GM18505 (cell line): ENCODE measurements at regions not wholly inside any gene's neighbourhood (a gene's known extent, or its start where the extent isn't known, plus 50 kb on each side); places are given as distances from the start of the nearest gene placed in this dataset.

ENCODE experiments used
- ATAC-seq: cut with Tn5 transposase; IDR thresholded peaks from one replicate; pipeline ENCODE4 v1.9.1; 2021; ENCODE audit not compliant: unreplicated experiment
- POLR2A ChIP-seq: IDR thresholded peaks from 4 replicates; pipeline ENCODE4 v1.6.1; 2011; ENCODE audit warnings: borderline replicate concordance; ENCODE audit not compliant: insufficient read depth, insufficient read length; ENCODE audit errors: extremely low read depth

- no peak for TF ChIP-seq POLR2A
- no peak for ATAC-seq
Measured at GRCh38 chr9:119801311-119801710, 432.1 kb upstream of the BRINP1 start.

- ATAC-seq = no peak
Measured at GRCh38 chr9:119795395-119795794, 426.2 kb upstream of the BRINP1 start.

GRCh38 chr9:119794836-119795235 is 425.6 kb upstream of the BRINP1 start:
- TF ChIP-seq POLR2A = no peak
- ATAC-seq = no peak

More at GRCh38 chr9:119795395-119795794, 426.2 kb upstream of the BRINP1 start:
- no peak for TF ChIP-seq POLR2A

- no peak for ATAC-seq
Measured at GRCh38 chr9:119793218-119793617, 424.0 kb upstream of the BRINP1 start.

GRCh38 chr9:119792242-119792641 is 423.0 kb upstream of the BRINP1 start:
- ATAC-seq = no peak
- TF ChIP-seq POLR2A = no peak

More at GRCh38 chr9:119793218-119793617, 424.0 kb upstream of the BRINP1 start:
- no peak for TF ChIP-seq POLR2A

GRCh38 chr9:119789987-119790386 is 420.8 kb upstream of the BRINP1 start:
- no peak for TF ChIP-seq POLR2A
- ATAC-seq = no peak

- no peak for ATAC-seq
- no peak for TF ChIP-seq POLR2A
Measured at GRCh38 chr9:119788921-119789320, 419.7 kb upstream of the BRINP1 start.

- no peak for TF ChIP-seq POLR2A
- no peak for ATAC-seq
Measured at GRCh38 chr9:119781886-119782285, 412.7 kb upstream of the BRINP1 start.

- no peak for TF ChIP-seq POLR2A
- no peak for ATAC-seq
Measured at GRCh38 chr9:119775410-119775809, 406.2 kb upstream of the BRINP1 start.

- no peak for TF ChIP-seq POLR2A
- no peak for ATAC-seq
Measured at GRCh38 chr9:119773823-119774222, 404.6 kb upstream of the BRINP1 start.

GRCh38 chr9:119771341-119771740 is 402.1 kb upstream of the BRINP1 start:
- TF ChIP-seq POLR2A = no peak

GRCh38 chr9:119768266-119768665 is 399.0 kb upstream of the BRINP1 start:
- ATAC-seq = no peak

More at GRCh38 chr9:119771341-119771740, 402.1 kb upstream of the BRINP1 start:
- no peak for ATAC-seq

GRCh38 chr9:119765632-119766175 is 396.5 kb upstream of the BRINP1 start:
- ATAC-seq = no peak

More at GRCh38 chr9:119768266-119768665, 399.0 kb upstream of the BRINP1 start:
- TF ChIP-seq POLR2A = no peak

GRCh38 chr9:119763260-119763659 is 394.0 kb upstream of the BRINP1 start:
- no peak for ATAC-seq
- TF ChIP-seq POLR2A = no peak

More at GRCh38 chr9:119765632-119766175, 396.5 kb upstream of the BRINP1 start:
- no peak for TF ChIP-seq POLR2A

GRCh38 chr9:119761812-119762211 is 392.6 kb upstream of the BRINP1 start:
- ATAC-seq = no peak
- no peak for TF ChIP-seq POLR2A
